GM23338 (cell line): ENCODE measurements at regions not wholly inside any gene's neighbourhood (a gene's known extent, or its start where the extent isn't known, plus 50 kb on each side); places are given as distances from the start of the nearest gene placed in this dataset.

Experiments
- ATAC-seq: fragments of 200-7000 bp; cut with Tn5 transposase; 3 replicates; pipeline ENCODE4 v1.9.1; 2020
- DNase-seq: peaks from one replicate; pipeline ENCODE4 v3.0.0-alpha.2; 2015; ENCODE audit warnings: low spot score
- H2AFZ ChIP-seq: fragments of 200-600 bp; sonication (generic); 2 replicates; pipeline ENCODE4 v1.8.0; 2016; ENCODE audit warnings: antibody characterized with exemption, mild to moderate bottlenecking, moderate library complexity
- H3F3A ChIP-seq: fragments of 200-600 bp; sonication (generic); replicated peaks from 2 replicates; pipeline ENCODE4 v1.8.0; 2017; ENCODE audit warnings: antibody characterized with exemption, mixed run types, low read depth
- H3K27ac ChIP-seq: fragments of 200-600 bp; sonication (generic); 2 replicates; pipeline ENCODE4 v1.6.1; 2016; ENCODE audit warnings: low read depth
- H3K27me3 ChIP-seq: fragments of 200-600 bp; sonication (generic); 2 replicates; pipeline ENCODE4 v1.8.0; 2016; ENCODE audit warnings: mild to moderate bottlenecking, mixed run types, moderate library complexity; ENCODE audit not compliant: insufficient read depth
- H3K36me3 ChIP-seq: fragments of 200-600 bp; sonication (generic); 2 replicates; pipeline ENCODE4 v1.8.0; 2016; ENCODE audit warnings: mild to moderate bottlenecking; ENCODE audit not compliant: insufficient read depth
- H3K4me1 ChIP-seq: fragments of 200-600 bp; sonication (generic); 2 replicates; pipeline ENCODE4 v1.8.0; 2016; ENCODE audit warnings: mild to moderate bottlenecking, moderate library complexity; ENCODE audit not compliant: insufficient read depth
- H3K4me2 ChIP-seq: fragments of 200-600 bp; sonication (generic); 2 replicates; pipeline ENCODE4 v1.7.1; 2017; ENCODE audit warnings: mixed run types
- H3K4me3 ChIP-seq: fragments of 200-600 bp; sonication (generic); 2 replicates; pipeline ENCODE4 v1.6.1; 2016; ENCODE audit warnings: mixed run types
- H3K79me2 ChIP-seq: fragments of 200-600 bp; sonication (generic); replicated peaks from 2 replicates; pipeline ENCODE4 v1.8.0; 2017; ENCODE audit warnings: mild to moderate bottlenecking; ENCODE audit not compliant: insufficient read depth
- H3K9me2 ChIP-seq: fragments of 200-600 bp; sonication (generic); 2 replicates; pipeline ENCODE4 v1.8.0; 2017; ENCODE audit not compliant: insufficient read depth
- H4K20me1 ChIP-seq: fragments of 200-600 bp; sonication (generic); replicated peaks from 2 replicates; pipeline ENCODE4 v1.8.0; 2017; ENCODE audit warnings: mild to moderate bottlenecking; ENCODE audit not compliant: insufficient read depth
- H3K27ac Mint-ChIP-seq: 2 replicates; pipeline ENCODE4 v1.8.0; 2020; ENCODE audit warnings: inconsistent platforms, mild to moderate bottlenecking, moderate library complexity, mixed read lengths
- H3K27me3 Mint-ChIP-seq: 3 replicates; pipeline ENCODE4 v1.8.0; 2022; ENCODE audit warnings: low read depth, mild to moderate bottlenecking, moderate library complexity, mixed read lengths, inconsistent platforms; ENCODE audit not compliant: insufficient read depth, poor library complexity
- H3K36me3 Mint-ChIP-seq: 3 replicates; pipeline ENCODE4 v1.8.0; 2021; ENCODE audit warnings: low read depth, mild to moderate bottlenecking, inconsistent platforms, moderate library complexity, mixed read lengths
- H3K4me1 Mint-ChIP-seq: 3 replicates; pipeline ENCODE4 v1.8.0; 2020; ENCODE audit warnings: mild to moderate bottlenecking, inconsistent platforms, mixed read lengths
- H3K4me3 Mint-ChIP-seq: 3 replicates; pipeline ENCODE4 v1.8.0; 2021; ENCODE audit warnings: moderate library complexity, mild to moderate bottlenecking, inconsistent platforms, mixed read lengths
- H3K9me3 Mint-ChIP-seq: 3 replicates; pipeline ENCODE4 v1.8.0; 2020; ENCODE audit warnings: moderate library complexity, mild to moderate bottlenecking, inconsistent platforms, mixed read lengths
- CREB1 ChIP-seq: fragments of 250-450 bp; sonication (Bioruptor Pico); IDR thresholded peaks from 2 replicates; pipeline ENCODE4 v1.5.0; 2020; ENCODE audit warnings: low read depth, mild to moderate bottlenecking, moderate library complexity
- EZH2phosphoT487 ChIP-seq: fragments of 200-600 bp; sonication (generic); IDR thresholded peaks from one replicate; pipeline ENCODE4 v1.8.1; 2018; ENCODE audit warnings: antibody characterized with exemption; ENCODE audit not compliant: unreplicated experiment
- POLR2AphosphoS5 ChIP-seq: IDR thresholded peaks from 2 replicates; pipeline ENCODE4 v1.6.1; 2016; ENCODE audit warnings: antibody characterized with exemption, low read depth
- ZNF114 ChIP-seq: fragments of 250-450 bp; sonication (Bioruptor Pico); IDR thresholded peaks from 2 replicates; pipeline ENCODE4 v1.5.0; 2020; ENCODE audit warnings: mild to moderate bottlenecking, moderate library complexity
- TF ChIP-seq, protein P1 (sequence below): IDR thresholded peaks from one replicate; pipeline ENCODE4 v1.6.1; 2018; ENCODE audit warnings: antibody characterized with exemption; ENCODE audit not compliant: unreplicated experiment
- TF ChIP-seq, protein P2 (sequence below): fragments of 250-450 bp; sonication (Bioruptor Pico); IDR thresholded peaks from 2 replicates; pipeline ENCODE4 v1.5.0; 2020; ENCODE audit warnings: mild to moderate bottlenecking, moderate library complexity
- TF ChIP-seq, protein P3 (sequence below): IDR thresholded peaks from 2 replicates; pipeline ENCODE4 v1.6.1; 2016; ENCODE audit warnings: antibody characterized with exemption

DNA sequence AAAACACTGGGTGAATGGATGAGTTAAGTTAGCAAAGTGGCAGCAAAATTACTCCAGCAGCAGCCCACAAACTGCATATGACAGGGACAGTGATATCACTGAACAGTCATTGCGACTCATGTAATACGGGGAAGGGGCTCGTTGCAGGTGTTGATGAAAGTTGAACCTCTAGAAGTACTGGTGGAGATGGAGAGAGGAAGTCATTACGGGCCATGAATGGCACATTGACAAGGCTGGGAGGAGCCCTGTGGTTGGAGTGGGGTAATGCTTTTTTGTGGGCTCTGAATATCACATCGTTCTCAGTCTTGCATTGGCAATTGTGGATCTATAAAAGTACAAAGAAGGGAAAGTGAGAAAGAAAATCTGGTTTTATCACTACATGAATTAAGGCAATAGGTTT, 278.1 kb downstream of the ZPLD1 start (continued):
- no peak for TF ChIP-seq POLR2AphosphoS5
- no peak for TF ChIP-seq CREB1 (CRISPR knock-in tag)
- no peak for TF ChIP-seq ZNF114 (CRISPR knock-in tag)

DNA sequence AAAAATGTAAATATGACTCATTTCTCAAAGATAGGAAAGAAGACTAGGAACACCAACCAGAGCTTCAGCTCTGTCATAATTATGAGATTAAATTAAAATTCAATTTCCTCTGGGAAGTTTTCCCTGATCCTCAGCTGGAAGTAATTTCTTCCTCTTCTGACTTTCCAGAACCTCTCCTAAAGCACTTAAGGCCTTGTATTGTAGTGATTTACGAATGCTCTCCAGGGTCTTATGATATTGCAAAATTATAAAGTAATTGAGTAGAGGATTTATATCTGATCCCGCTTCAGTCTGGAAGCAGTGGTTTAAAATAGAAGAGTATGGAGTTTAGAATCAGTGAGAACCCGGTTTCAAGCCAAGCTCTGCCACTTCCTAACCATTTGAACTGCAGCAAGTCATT, 279.8 kb downstream of the ZPLD1 start:
- no peak overlapping the region for H2AFZ ChIP-seq
- H3K27ac ChIP-seq, result no peak overlapping the region
- no peaks in the 10 kb centered on the region for H3K4me1 ChIP-seq
- Mint-ChIP-seq H3K4me1 (no peaks in the 10 kb centered on the region), H3K27ac (no peak overlapping the region), H3K9me3 (no peaks in the 10 kb centered on the region), H3K27me3 (peaks cover 1% of the 10 kb centered on the region), H3K4me3 (no peak overlapping the region), H3K36me3 (no peaks in the 10 kb centered on the region)
- no peaks in the 10 kb centered on the region for H3K27me3 ChIP-seq
- no peak for DNase-seq
- no peak for ATAC-seq
- TF ChIP-seq, protein P1, sequence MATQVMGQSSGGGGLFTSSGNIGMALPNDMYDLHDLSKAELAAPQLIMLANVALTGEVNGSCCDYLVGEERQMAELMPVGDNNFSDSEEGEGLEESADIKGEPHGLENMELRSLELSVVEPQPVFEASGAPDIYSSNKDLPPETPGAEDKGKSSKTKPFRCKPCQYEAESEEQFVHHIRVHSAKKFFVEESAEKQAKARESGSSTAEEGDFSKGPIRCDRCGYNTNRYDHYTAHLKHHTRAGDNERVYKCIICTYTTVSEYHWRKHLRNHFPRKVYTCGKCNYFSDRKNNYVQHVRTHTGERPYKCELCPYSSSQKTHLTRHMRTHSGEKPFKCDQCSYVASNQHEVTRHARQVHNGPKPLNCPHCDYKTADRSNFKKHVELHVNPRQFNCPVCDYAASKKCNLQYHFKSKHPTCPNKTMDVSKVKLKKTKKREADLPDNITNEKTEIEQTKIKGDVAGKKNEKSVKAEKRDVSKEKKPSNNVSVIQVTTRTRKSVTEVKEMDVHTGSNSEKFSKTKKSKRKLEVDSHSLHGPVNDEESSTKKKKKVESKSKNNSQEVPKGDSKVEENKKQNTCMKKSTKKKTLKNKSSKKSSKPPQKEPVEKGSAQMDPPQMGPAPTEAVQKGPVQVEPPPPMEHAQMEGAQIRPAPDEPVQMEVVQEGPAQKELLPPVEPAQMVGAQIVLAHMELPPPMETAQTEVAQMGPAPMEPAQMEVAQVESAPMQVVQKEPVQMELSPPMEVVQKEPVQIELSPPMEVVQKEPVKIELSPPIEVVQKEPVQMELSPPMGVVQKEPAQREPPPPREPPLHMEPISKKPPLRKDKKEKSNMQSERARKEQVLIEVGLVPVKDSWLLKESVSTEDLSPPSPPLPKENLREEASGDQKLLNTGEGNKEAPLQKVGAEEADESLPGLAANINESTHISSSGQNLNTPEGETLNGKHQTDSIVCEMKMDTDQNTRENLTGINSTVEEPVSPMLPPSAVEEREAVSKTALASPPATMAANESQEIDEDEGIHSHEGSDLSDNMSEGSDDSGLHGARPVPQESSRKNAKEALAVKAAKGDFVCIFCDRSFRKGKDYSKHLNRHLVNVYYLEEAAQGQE, result no peak
- TF ChIP-seq, protein P2, sequence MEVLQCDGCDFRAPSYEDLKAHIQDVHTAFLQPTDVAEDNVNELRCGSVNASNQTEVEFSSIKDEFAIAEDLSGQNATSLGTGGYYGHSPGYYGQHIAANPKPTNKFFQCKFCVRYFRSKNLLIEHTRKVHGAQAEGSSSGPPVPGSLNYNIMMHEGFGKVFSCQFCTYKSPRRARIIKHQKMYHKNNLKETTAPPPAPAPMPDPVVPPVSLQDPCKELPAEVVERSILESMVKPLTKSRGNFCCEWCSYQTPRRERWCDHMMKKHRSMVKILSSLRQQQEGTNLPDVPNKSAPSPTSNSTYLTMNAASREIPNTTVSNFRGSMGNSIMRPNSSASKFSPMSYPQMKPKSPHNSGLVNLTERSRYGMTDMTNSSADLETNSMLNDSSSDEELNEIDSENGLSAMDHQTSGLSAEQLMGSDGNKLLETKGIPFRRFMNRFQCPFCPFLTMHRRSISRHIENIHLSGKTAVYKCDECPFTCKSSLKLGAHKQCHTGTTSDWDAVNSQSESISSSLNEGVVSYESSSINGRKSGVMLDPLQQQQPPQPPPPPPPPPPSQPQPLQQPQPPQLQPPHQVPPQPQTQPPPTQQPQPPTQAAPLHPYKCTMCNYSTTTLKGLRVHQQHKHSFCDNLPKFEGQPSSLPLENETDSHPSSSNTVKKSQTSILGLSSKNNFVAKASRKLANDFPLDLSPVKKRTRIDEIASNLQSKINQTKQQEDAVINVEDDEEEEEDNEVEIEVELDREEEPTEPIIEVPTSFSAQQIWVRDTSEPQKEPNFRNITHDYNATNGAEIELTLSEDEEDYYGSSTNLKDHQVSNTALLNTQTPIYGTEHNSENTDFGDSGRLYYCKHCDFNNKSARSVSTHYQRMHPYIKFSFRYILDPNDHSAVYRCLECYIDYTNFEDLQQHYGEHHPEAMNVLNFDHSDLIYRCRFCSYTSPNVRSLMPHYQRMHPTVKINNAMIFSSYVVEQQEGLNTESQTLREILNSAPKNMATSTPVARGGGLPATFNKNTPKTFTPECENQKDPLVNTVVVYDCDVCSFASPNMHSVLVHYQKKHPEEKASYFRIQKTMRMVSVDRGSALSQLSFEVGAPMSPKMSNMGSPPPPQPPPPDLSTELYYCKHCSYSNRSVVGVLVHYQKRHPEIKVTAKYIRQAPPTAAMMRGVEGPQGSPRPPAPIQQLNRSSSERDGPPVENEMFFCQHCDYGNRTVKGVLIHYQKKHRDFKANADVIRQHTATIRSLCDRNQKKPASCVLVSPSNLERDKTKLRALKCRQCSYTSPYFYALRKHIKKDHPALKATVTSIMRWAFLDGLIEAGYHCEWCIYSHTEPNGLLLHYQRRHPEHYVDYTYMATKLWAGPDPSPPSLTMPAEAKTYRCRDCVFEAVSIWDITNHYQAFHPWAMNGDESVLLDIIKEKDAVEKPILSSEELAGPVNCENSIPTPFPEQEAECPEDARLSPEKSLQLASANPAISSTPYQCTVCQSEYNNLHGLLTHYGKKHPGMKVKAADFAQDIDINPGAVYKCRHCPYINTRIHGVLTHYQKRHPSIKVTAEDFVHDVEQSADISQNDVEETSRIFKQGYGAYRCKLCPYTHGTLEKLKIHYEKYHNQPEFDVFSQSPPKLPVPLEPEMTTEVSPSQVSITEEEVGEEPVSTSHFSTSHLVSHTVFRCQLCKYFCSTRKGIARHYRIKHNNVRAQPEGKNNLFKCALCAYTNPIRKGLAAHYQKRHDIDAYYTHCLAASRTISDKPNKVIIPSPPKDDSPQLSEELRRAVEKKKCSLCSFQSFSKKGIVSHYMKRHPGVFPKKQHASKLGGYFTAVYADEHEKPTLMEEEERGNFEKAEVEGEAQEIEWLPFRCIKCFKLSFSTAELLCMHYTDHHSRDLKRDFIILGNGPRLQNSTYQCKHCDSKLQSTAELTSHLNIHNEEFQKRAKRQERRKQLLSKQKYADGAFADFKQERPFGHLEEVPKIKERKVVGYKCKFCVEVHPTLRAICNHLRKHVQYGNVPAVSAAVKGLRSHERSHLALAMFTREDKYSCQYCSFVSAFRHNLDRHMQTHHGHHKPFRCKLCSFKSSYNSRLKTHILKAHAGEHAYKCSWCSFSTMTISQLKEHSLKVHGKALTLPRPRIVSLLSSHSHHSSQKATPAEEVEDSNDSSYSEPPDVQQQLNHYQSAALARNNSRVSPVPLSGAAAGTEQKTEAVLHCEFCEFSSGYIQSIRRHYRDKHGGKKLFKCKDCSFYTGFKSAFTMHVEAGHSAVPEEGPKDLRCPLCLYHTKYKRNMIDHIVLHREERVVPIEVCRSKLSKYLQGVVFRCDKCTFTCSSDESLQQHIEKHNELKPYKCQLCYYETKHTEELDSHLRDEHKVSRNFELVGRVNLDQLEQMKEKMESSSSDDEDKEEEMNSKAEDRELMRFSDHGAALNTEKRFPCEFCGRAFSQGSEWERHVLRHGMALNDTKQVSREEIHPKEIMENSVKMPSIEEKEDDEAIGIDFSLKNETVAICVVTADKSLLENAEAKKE, result no peak
- TF ChIP-seq, protein P3, sequence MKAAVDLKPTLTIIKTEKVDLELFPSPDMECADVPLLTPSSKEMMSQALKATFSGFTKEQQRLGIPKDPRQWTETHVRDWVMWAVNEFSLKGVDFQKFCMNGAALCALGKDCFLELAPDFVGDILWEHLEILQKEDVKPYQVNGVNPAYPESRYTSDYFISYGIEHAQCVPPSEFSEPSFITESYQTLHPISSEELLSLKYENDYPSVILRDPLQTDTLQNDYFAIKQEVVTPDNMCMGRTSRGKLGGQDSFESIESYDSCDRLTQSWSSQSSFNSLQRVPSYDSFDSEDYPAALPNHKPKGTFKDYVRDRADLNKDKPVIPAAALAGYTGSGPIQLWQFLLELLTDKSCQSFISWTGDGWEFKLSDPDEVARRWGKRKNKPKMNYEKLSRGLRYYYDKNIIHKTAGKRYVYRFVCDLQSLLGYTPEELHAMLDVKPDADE, result no peak
- TF ChIP-seq EZH2phosphoT487, result no peak
- no peaks in the 10 kb centered on the region for H3K36me3 ChIP-seq
- no peaks in the 10 kb centered on the region for H3K9me2 ChIP-seq
- H3F3A ChIP-seq, result no peaks in the 10 kb centered on the region
- no peak overlapping the region for H3K4me3 ChIP-seq
- H3K4me2 ChIP-seq, result no peak overlapping the region
- no peaks in the 10 kb centered on the region for H4K20me1 ChIP-seq
- H3K79me2 ChIP-seq, result no peaks in the 10 kb centered on the region
